K562 (cell line): ENCODE measurements at regions not wholly inside any gene's neighbourhood (a gene's known extent, or its start where the extent isn't known, plus 50 kb on each side); places are given as distances from the start of the nearest gene placed in this dataset.
A peak's percentile ranks its signal among the peaks of the same experiment; 100 is the strongest.

Experiments
- ATAC-seq: fragments of 200-7000 bp; cut with Tn5 transposase; 3 replicates; pipeline ENCODE4 v1.9.1; 2020; ENCODE audit warnings: moderate library complexity
- BruUV-seq: library from RNA; stranded (reverse); fragments of 400-500 nt; replicated peaks from 2 replicates; lab custom pipeline; 2021; lab: Mats Ljungman, UMichigan
- CTCF ChIA-PET: fragments of 300-600 bp; formaldehyde crosslinking; extraction: SDS; loops from one replicate; lab custom pipeline; 2021; ENCODE audit warnings: low intra/inter-chr PET ratio; lab: Yijun Ruan, JAX
- POLR2A ChIA-PET: fragments of 300-600, 350-650 bp; sonication (Branson Sonifier 250); formaldehyde crosslinking; extraction: SDS; loops from one replicate; lab custom pipeline; 2021; ENCODE audit warnings: antibody characterized with exemption, inconsistent platforms; lab: Yijun Ruan, JAX
- DNase-seq, 4 experiments: peaks; one replicate each; pipeline versions ENCODE4 v3.0.0 to v3.0.0-alpha.2; 2011 to 2018; ENCODE audit warnings: low spot score in 3 of 4, mixed read lengths in 3 of 4; ENCODE audit errors: extremely low read depth in 1 of 4
- FAIRE-seq: peaks from 2 replicates; lab custom pipeline; 2011; peaks lifted over from hg19 to GRCh38; lab: Jason Lieb, UNC
- H2AFZ ChIP-seq: 2 replicates; pipeline ENCODE4 v1.6.0; 2011; ENCODE audit warnings: low read depth, low read length, control low read depth, inconsistent platforms
- H3K27ac ChIP-seq: fragments of 200-600 bp; 3 replicates; pipeline ENCODE4 v1.8.0; 2011; ENCODE audit warnings: low read depth, mild to moderate bottlenecking, control low read depth, inconsistent platforms, low read length, moderate library complexity, mixed read lengths; ENCODE audit errors: extremely low read depth
- H3K27me3 ChIP-seq, 2 experiments: fragments of 300-600 bp in 1 of 2; 2 replicates in 1 of 2; 3 replicates in 1 of 2; pipeline versions ENCODE4 v1.6.0 to v1.8.0; 2011; ENCODE audit warnings: inconsistent platforms in 2 of 2, low read length in 2 of 2, mild to moderate bottlenecking in 1 of 2, mixed read lengths in 1 of 2, moderate library complexity in 1 of 2; ENCODE audit not compliant: control insufficient read depth in 2 of 2, insufficient read depth in 2 of 2
- H3K36me3 ChIP-seq: fragments of 300-600 bp; 3 replicates; pipeline ENCODE4 v1.8.0; 2011; ENCODE audit warnings: mild to moderate bottlenecking, low read length, inconsistent platforms; ENCODE audit not compliant: control insufficient read depth, insufficient read depth
- H3K4me1 ChIP-seq, 2 experiments: fragments of 200-600 bp in 1 of 2; replicated peaks in 1 of 2; 2 replicates in 1 of 2; 3 replicates in 1 of 2; pipeline versions ENCODE4 v1.5.1 to v1.8.0; 2011; ENCODE audit warnings: inconsistent platforms in 2 of 2, low read length in 2 of 2, mild to moderate bottlenecking in 1 of 2, mixed read lengths in 1 of 2, moderate library complexity in 1 of 2; ENCODE audit not compliant: control insufficient read depth in 2 of 2, insufficient read depth in 2 of 2
- H3K4me2 ChIP-seq: 2 replicates; pipeline ENCODE4 v1.6.1; 2011; ENCODE audit warnings: low read length, control low read depth, inconsistent platforms, mixed read lengths; ENCODE audit not compliant: insufficient read depth
- H3K4me3 ChIP-seq: fragments of 200-600 bp; sonication (generic), shearing (Covaris generic); 2 replicates; pipeline ENCODE4 v1.5.1; 2016; ENCODE audit warnings: control low read depth, inconsistent platforms
- H3K79me2 ChIP-seq: fragments of 200-600 bp; 3 replicates; pipeline ENCODE4 v1.8.0; 2011; ENCODE audit warnings: low read length, inconsistent platforms; ENCODE audit not compliant: control insufficient read depth, insufficient read depth
- H3K9ac ChIP-seq, 2 experiments: 2 replicates each; pipeline versions ENCODE4 v1.6.0 to v1.6.1; 2011; ENCODE audit warnings: low read depth in 2 of 2, low read length in 2 of 2, control low read depth in 1 of 2, inconsistent platforms in 1 of 2, mild to moderate bottlenecking in 1 of 2, mixed read lengths in 1 of 2; ENCODE audit not compliant: insufficient read depth in 1 of 2
- H3K9me1 ChIP-seq: one replicate; pipeline ENCODE4 v1.6.0; 2011; ENCODE audit warnings: inconsistent platforms, mild to moderate bottlenecking, low read length, moderate library complexity; ENCODE audit not compliant: control insufficient read depth, insufficient read depth
- H3K9me3 ChIP-seq: replicated peaks from 2 replicates; pipeline ENCODE4 v1.5.1; 2011; ENCODE audit warnings: low read depth, low read length, inconsistent platforms; ENCODE audit not compliant: control insufficient read depth, insufficient read depth
- H4K20me1 ChIP-seq: replicated peaks from 2 replicates; pipeline ENCODE4 v1.6.1; 2011; ENCODE audit warnings: low read length, inconsistent platforms, mixed read lengths; ENCODE audit not compliant: control insufficient read depth, insufficient read depth
- BMI1 ChIP-seq: fragments of 150-350 bp; IDR thresholded peaks from 2 replicates; pipeline ENCODE4 v1.6.1; 2014; ENCODE audit warnings: low read length
- CEBPG ChIP-seq, 3 experiments: fragments of 200-800 bp in 1 of 3; sonication (Bioruptor generic) in 1 of 3; sonication (generic) in 1 of 3; formaldehyde crosslinking in 1 of 3; IDR thresholded peaks in 2 of 3; conservative IDR thresholded peaks in 1 of 3; 2 replicates each; pipeline versions ENCODE4 v1.6.1 to v1.8.0; 2016 to 2022; ENCODE audit warnings: missing compliant biosample characterization in 2 of 3, missing genetic modification characterization in 2 of 3, mild to moderate bottlenecking in 1 of 3, missing genetic modification reagents in 1 of 3
- CHD2 ChIP-seq: IDR thresholded peaks from 2 replicates; pipeline ENCODE4 v1.6.1; 2011; ENCODE audit warnings: low read depth, low read length
- ESRRB ChIP-seq: fragments of 250-450 bp; sonication (Bioruptor Pico); IDR thresholded peaks from 2 replicates; pipeline ENCODE4 v1.5.0; 2020; ENCODE audit warnings: mild to moderate bottlenecking, moderate library complexity, borderline replicate concordance
- HDGF ChIP-seq: fragments of 450-650 bp; IDR thresholded peaks from 2 replicates; pipeline ENCODE4 v1.6.1; 2016
- NONO ChIP-seq, 2 experiments: fragments of 200-400 bp in 1 of 2; fragments of 450-650 bp in 1 of 2; formaldehyde crosslinking in 1 of 2; IDR thresholded peaks; 2 replicates each; pipeline ENCODE4 v1.6.1; 2017; ENCODE audit warnings: low read depth in 2 of 2, mild to moderate bottlenecking in 2 of 2, moderate library complexity in 2 of 2, low read length in 1 of 2
- NR4A1 ChIP-seq, 2 experiments: fragments of 250-450 bp in 1 of 2; fragments of 450-650 bp in 1 of 2; sonication (Bioruptor Pico) in 1 of 2; IDR thresholded peaks; 2 replicates each; pipeline versions ENCODE4 v1.4.0 to v1.6.1; 2016 to 2020; ENCODE audit warnings: mild to moderate bottlenecking in 2 of 2, missing compliant biosample characterization in 1 of 2, missing genetic modification characterization in 1 of 2, moderate library complexity in 1 of 2
- POLR2B ChIP-seq: fragments of 450-650 bp; IDR thresholded peaks from 2 replicates; pipeline ENCODE4 v1.6.1; 2018; ENCODE audit warnings: low read depth; ENCODE audit not compliant: partially characterized antibody
- TAL1 ChIP-seq: fragments of 450-650 bp; IDR thresholded peaks from 2 replicates; pipeline ENCODE4 v1.6.1; 2016; ENCODE audit warnings: mild to moderate bottlenecking
- ZNF23 ChIP-seq: fragments of 250-450 bp; sonication (Bioruptor Pico); IDR thresholded peaks from 2 replicates; pipeline ENCODE4 v1.4.0; 2020; ENCODE audit warnings: mild to moderate bottlenecking
- WGBS: fragments of 100-300 bp; shearing (Covaris generic); methylation state at CpG from one replicate; pipeline ENCODE4 v1.1.6; 2016; ENCODE audit warnings: low coverage, mixed read lengths; ENCODE audit not compliant: insufficient coverage; ENCODE audit errors: missing lambda C conversion rate; 5-methylcytosine and 5-hydroxymethylcytosine counted together
- in situ Hi-C: fragments of 300-500 bp; cut with MboI; formaldehyde crosslinking; loops from 4 replicates; pipeline ENCODE4 v1.15.0; 2018; ENCODE audit warnings: inconsistent platforms, mixed read lengths
- intact Hi-C: fragments of 100-400 bp; cut with micrococcal nuclease; formaldehyde crosslinking; loops from 2 replicates; pipeline ENCODE4 v1.14.2; 2022
- TF ChIP-seq, protein P1 (sequence below): fragments of 450-650 bp; formaldehyde crosslinking; IDR thresholded peaks from 2 replicates; pipeline ENCODE4 v1.4.0; 2022; ENCODE audit warnings: mild to moderate bottlenecking, moderate library complexity
- TF ChIP-seq, protein P2 (sequence below), 2 experiments: fragments of 450-650 bp; conservative IDR thresholded peaks; 2 replicates each; pipeline ENCODE4 v1.6.1; 2017; ENCODE audit warnings: mild to moderate bottlenecking in 2 of 2, moderate library complexity in 2 of 2

DNA sequence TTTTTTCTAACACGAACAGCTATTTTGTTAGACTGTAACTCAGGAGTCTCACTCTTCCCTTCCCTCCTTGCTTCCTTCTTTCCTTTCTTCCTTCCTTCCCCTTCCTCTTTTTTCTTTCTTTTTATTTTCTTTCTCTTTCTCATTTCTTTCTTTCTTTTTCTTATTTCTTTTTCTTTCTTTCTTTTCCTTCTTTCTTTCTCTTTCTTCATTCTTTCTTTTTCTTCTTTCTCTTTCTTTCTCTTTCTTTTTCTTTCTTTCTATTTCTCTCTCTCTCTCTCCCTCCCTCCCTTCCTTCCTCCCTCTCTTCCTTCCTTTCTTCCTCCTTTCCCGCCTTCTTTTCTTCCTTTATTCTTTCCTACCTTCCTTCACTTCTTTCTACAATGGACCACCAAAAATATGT, 1443.0 kb upstream of the LRRTM3 start (continued):
- TF ChIP-seq NR4A1 (CRISPR knock-in tag; IDR thresholded peaks at IDR 0.05) (no peak), NR4A1 (tag; IDR thresholded peaks at IDR 0.05) (no peak), CHD2 (no peak)
- TF ChIP-seq, all 486 proteins: peak for 1

- Histone ChIP-seq H2AFZ (no peak overlapping the region), H3K4me1 (no peaks in the 10 kb centered on the region), H3K36me3 (no peaks in the 10 kb centered on the region), H4K20me1 (no peaks in the 10 kb centered on the region), H3K9ac (no peak overlapping the region), H3K27me3 (no peaks in the 10 kb centered on the region), H3K9me3 (0 out of 2 replicates have a peak, but pooled peaks cover 2% of the 10 kb centered on the region), H3K4me2 (no peak overlapping the region), H3K27ac (no peak overlapping the region), H3K4me3 (no peak overlapping the region), H3K9me1 (no peaks in the 10 kb centered on the region), H3K79me2 (no peaks in the 10 kb centered on the region)
- ChIA-PET CTCF (no interaction called here), POLR2A (no interaction called here)
- no peak for FAIRE-seq
- no TSS peak for BruUV-seq
- no peak for DNase-seq
- ATAC-seq, result no peak
- in situ Hi-C loops (no loop called here), intact Hi-C loops (no loop called here)
- TF ChIP-seq ZNF23 (CRISPR knock-in tag) (no peak), CEBPG (CRISPR knock-in tag; IDR thresholded peaks at IDR 0.05) (no peak), CEBPG (tag; conservative IDR thresholded peaks at IDR 0.05 in 1 of 2, IDR thresholded peaks at IDR 0.05 in 1 of 2) (peak in 1 of 2 experiments; percentile 65; a peak in 2 of 4 replicates)
Measured at GRCh38 chr10:65491799-65492198, 1434.0 kb upstream of the LRRTM3 start.

DNA sequence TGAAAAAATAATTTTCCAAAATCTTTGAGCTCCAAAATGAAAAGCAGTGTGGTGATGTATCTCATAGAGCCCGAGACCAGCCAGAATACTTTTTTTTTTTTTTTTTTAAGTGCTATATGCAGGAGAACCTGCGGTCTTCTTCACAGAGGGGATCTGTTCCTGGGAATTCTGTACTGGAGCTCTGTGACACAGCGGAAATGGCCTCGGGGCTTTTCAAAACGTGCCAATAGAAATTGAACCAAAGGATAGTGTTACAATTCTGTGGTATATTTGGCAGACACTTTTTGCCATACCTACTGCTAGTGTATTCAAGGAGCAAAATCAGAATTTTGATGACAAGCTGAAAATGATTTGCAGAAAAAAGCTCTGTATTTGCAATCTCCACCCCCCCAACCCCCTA, 1429.3 kb upstream of the LRRTM3 start:
- DNase-seq (no peak), FAIRE-seq (no peak), ATAC-seq (no peak)
- H3K9ac ChIP-seq, result no peak overlapping the region
- no peak overlapping the region for H3K4me2 ChIP-seq
- H3K27ac ChIP-seq, result no peak overlapping the region
- 0 out of 2 replicates have a peak, but pooled peaks cover 2% of the 10 kb centered on the region for H3K9me3 ChIP-seq
- H4K20me1 ChIP-seq, result no peaks in the 10 kb centered on the region
- no peak overlapping the region for H3K4me3 ChIP-seq
- POLR2A ChIA-PET, result no interaction called here
- H3K36me3 ChIP-seq, result no peaks in the 10 kb centered on the region
- H3K4me1 ChIP-seq, result no peaks in the 10 kb centered on the region
- intact Hi-C loops, result no loop called here
- H3K27me3 ChIP-seq, result no peaks in the 10 kb centered on the region
- no peaks in the 10 kb centered on the region for H3K9me1 ChIP-seq
- CTCF ChIA-PET, result no interaction called here
- 4% methylated on average over 5 of the region's 5 CpGs for WGBS
- no peaks in the 10 kb centered on the region for H3K79me2 ChIP-seq
- in situ Hi-C loops, result no loop called here
- no peak overlapping the region for H2AFZ ChIP-seq
- BruUV-seq, result no TSS peak
- TF ChIP-seq BMI1 (no peak), POLR2B (no peak), HDGF (no peak), ESRRB (no peak), NONO (IDR thresholded peaks at IDR 0.05; ENCODE audit: low read depth in 2 of 2, low read length in 1 of 2) (no peak), TAL1 (no peak)
- TF ChIP-seq, protein P1, sequence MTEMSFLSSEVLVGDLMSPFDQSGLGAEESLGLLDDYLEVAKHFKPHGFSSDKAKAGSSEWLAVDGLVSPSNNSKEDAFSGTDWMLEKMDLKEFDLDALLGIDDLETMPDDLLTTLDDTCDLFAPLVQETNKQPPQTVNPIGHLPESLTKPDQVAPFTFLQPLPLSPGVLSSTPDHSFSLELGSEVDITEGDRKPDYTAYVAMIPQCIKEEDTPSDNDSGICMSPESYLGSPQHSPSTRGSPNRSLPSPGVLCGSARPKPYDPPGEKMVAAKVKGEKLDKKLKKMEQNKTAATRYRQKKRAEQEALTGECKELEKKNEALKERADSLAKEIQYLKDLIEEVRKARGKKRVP (CRISPR knock-in tag), result no peak
- TF ChIP-seq, protein P2, sequence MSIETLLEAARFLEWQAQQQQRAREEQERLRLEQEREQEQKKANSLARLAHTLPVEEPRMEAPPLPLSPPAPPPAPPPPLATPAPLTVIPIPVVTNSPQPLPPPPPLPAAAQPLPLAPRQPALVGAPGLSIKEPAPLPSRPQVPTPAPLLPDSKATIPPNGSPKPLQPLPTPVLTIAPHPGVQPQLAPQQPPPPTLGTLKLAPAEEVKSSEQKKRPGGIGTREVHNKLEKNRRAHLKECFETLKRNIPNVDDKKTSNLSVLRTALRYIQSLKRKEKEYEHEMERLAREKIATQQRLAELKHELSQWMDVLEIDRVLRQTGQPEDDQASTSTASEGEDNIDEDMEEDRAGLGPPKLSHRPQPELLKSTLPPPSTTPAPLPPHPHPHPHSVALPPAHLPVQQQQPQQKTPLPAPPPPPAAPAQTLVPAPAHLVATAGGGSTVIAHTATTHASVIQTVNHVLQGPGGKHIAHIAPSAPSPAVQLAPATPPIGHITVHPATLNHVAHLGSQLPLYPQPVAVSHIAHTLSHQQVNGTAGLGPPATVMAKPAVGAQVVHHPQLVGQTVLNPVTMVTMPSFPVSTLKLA (conservative IDR thresholded peaks at IDR 0.05), result no peak
